ENCODE measurements at regions not wholly inside any gene's neighbourhood (a gene's known extent, or its start where the extent isn't known, plus 50 kb on each side); places are given as distances from the start of the nearest gene placed in this dataset.

- TF ChIP-seq CTCF (IDR thresholded peaks at IDR 0.05) (no peak), POLR2A (IDR thresholded peaks at IDR 0.05) (no peak)
Measured at GRCh38 chr6:101108286-101108685, 227.2 kb upstream of the ASCC3 start.

All from adrenal gland (tissue), 5 donors.